Neural cell (in vitro differentiated cells): ENCODE measurements at regions not wholly inside any gene's neighbourhood (a gene's known extent, or its start where the extent isn't known, plus 50 kb on each side); places are given as distances from the start of the nearest gene placed in this dataset.

ENCODE experiments used
- CTCF ChIP-seq: fragments of 450-650 bp; IDR thresholded peaks from 2 replicates; pipeline ENCODE4 v1.5.1; 2014; ENCODE audit warnings: antibody characterized with exemption, mild to moderate bottlenecking, moderate library complexity; ENCODE audit not compliant: poor library complexity, severe bottlenecking
- EZH2 ChIP-seq: fragments of 200-600, 300-800 bp; shearing (Covaris generic), sonication (generic); IDR thresholded peaks from 2 replicates; pipeline ENCODE4 v1.6.1; 2014; ENCODE audit warnings: antibody characterized with exemption, low read length, borderline replicate concordance, mild to moderate bottlenecking; ENCODE audit not compliant: insufficient read depth, poor library complexity, severe bottlenecking
- SMC3 ChIP-seq: fragments of 450-650 bp; conservative IDR thresholded peaks from 2 replicates; pipeline ENCODE4 v1.6.1; 2014; ENCODE audit warnings: antibody characterized with exemption, mild to moderate bottlenecking, moderate library complexity; ENCODE audit not compliant: poor library complexity

- TF ChIP-seq CTCF (no peak), SMC3 (no peak), EZH2 (no peak)
These were observed 122.2 kb upstream of the PDE4B start for GRCh38 chr1:65670518-65670917.
